ENCODE measurements at regions not wholly inside any gene's neighbourhood (a gene's known extent, or its start where the extent isn't known, plus 50 kb on each side); places are given as distances from the start of the nearest gene placed in this dataset.

DNA sequence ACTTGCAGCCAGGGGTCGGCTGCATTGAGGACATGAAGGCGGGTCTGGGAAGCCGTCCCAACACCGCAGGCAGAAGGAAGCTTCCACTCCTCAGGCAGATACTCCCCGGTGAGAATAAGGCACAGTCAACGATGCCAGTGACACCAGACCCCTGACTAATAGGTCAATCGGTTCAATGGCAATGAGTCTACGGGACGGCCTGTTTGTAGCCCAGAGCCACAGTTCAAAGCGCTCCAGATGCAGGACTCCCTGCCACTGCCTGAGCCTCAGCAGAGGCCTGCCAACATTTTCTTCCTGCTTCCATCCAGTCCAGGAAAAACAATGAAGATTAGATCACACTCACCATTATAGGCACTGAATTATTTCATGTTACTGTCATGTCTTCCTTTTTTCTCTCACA, 84.5 kb upstream of the SIMC1 start:
- H3K36me3 ChIP-seq = no peaks in the 10 kb centered on the region
- WGBS, 2 donors (ENCODE audit: low coverage in 1 of 2) = 51% methylated on average over 10 of the region's 10 CpGs; no CpG with 5 or more reads in 1 of the 2 donors
- peak; percentile 25 for ATAC-seq
- no peaks in the 10 kb centered on the region for H3K9me3 ChIP-seq
- H3K4me3 ChIP-seq = no peak overlapping the region
- no peak overlapping the region for H3K27ac ChIP-seq
- H3K27me3 ChIP-seq = peaks cover 14% of the 10 kb centered on the region
- TF ChIP-seq POLR2AphosphoS5 (IDR thresholded peaks at IDR 0.05) = no peak
- TF ChIP-seq, protein P1, sequence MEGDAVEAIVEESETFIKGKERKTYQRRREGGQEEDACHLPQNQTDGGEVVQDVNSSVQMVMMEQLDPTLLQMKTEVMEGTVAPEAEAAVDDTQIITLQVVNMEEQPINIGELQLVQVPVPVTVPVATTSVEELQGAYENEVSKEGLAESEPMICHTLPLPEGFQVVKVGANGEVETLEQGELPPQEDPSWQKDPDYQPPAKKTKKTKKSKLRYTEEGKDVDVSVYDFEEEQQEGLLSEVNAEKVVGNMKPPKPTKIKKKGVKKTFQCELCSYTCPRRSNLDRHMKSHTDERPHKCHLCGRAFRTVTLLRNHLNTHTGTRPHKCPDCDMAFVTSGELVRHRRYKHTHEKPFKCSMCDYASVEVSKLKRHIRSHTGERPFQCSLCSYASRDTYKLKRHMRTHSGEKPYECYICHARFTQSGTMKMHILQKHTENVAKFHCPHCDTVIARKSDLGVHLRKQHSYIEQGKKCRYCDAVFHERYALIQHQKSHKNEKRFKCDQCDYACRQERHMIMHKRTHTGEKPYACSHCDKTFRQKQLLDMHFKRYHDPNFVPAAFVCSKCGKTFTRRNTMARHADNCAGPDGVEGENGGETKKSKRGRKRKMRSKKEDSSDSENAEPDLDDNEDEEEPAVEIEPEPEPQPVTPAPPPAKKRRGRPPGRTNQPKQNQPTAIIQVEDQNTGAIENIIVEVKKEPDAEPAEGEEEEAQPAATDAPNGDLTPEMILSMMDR (IDR thresholded peaks at IDR 0.05) = no peak
- no peak for TF ChIP-seq POLR2A (IDR thresholded peaks at IDR 0.05)
- peaks cover 0 to 11% (median 0%) of the 10 kb centered on the region in 3 donors for H3K4me1 ChIP-seq

DNA sequence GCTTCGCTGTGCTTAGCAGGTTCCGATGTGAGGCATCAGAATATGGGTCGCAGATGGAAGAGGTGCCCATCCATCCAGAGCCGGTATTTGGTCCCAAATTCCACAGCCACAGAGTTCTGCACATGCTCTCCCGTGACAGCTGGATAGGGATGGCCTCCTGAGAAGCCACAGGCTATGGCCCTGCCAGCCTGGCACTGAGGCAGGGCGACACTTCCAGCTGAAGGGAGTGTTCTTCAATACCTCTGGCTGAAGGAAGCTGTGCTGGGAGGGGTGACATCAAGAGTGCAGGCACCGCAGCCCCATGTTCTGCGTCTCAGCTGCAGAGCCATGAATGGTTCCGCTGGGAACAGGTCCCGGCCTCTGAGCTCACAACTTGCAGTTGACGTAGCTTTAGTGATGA, 83.4 kb upstream of the SIMC1 start:
- WGBS, 2 donors (ENCODE audit: low coverage in 1 of 2) = 86% methylated on average over 4 of the region's 11 CpGs; no CpG with 5 or more reads in 1 of the 2 donors
- no peak for ATAC-seq
- Histone ChIP-seq H3K4me3 (no peak overlapping the region), H3K4me1 (peaks cover 0 to 11% (median 0%) of the 10 kb centered on the region in 3 donors), H3K36me3 (no peaks in the 10 kb centered on the region), H3K9me3 (no peaks in the 10 kb centered on the region), H3K27me3 (peaks cover 14% of the 10 kb centered on the region), H3K27ac (no peak overlapping the region)
- TF ChIP-seq, protein P1 (IDR thresholded peaks at IDR 0.05) = no peak
- TF ChIP-seq EP300 (IDR thresholded peaks at IDR 0.05) (no peak), POLR2AphosphoS5 (IDR thresholded peaks at IDR 0.05) (no peak), POLR2A (IDR thresholded peaks at IDR 0.05) (no peak)

DNA sequence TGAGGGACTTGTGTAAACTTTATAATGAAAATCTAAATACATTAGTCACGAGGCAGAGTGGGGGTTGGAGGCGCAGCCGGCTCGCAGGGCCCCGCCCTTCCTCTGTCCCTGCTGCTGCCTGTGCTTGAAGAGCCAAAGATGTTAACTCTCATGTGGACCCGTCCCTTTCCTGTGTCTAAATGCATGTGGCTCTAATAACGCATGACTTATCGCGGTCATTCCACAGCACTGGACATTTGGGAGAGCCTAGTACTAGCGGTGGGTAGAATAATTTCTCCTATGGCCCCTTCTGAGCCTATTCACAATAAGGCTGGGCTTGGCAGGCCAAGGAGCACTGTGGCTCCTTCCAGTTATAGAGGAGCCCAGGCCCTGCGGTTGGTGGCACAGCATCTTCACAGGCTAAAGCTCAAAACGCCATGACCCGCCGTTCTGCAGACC, 82.3 kb upstream of the SIMC1 start:
- Histone ChIP-seq H3K9me3 (peaks cover 0 to 5% (median 0%) of the 10 kb centered on the region in 3 donors), H3K36me3 (no peaks in the 10 kb centered on the region), H3K4me3 (no peak overlapping the region), H3K27ac (no peak overlapping the region), H3K4me1 (peaks cover 0 to 11% (median 0%) of the 10 kb centered on the region in 3 donors), H3K27me3 (peaks cover 20% of the 10 kb centered on the region)
- TF ChIP-seq POLR2A (IDR thresholded peaks at IDR 0.05) (no peak), EP300 (IDR thresholded peaks at IDR 0.05) (no peak), POLR2AphosphoS5 (IDR thresholded peaks at IDR 0.05) (no peak)
- TF ChIP-seq, protein P1 (IDR thresholded peaks at IDR 0.05) = no peak
- ATAC-seq = no peak
- 59 to 72% methylated on average over 10 to 13 of the region's 14 CpGs for WGBS, 2 donors (ENCODE audit: low coverage in 1 of 2)

DNA sequence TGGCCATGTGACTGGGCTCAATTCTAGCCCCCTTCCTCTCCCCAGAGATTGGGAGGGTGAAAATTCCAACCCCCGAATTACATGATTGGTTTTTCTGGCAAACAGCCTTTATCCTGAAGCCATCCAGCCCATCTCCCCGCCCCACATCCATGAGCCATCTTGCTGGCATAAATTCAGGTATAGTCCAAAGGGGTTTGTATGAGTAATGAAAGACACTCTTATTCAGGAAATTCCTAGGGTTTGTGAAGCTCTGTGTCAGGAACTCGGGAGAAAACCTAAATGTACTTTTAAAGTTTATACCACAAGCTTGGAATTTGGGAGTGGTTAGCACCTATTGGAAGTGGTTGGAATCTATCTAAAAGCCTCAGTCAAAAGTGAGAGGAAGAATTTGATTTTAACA, 80.6 kb upstream of the SIMC1 start:
- ATAC-seq = no peak
- Histone ChIP-seq H3K36me3 (no peaks in the 10 kb centered on the region), H3K9me3 (peaks cover 0 to 5% (median 0%) of the 10 kb centered on the region in 3 donors), H3K27me3 (peaks cover 14% of the 10 kb centered on the region), H3K4me3 (no peak overlapping the region), H3K27ac (no peak overlapping the region), H3K4me1 (peaks cover 0 to under 1% (median 0%) of the 10 kb centered on the region in 3 donors)
- TF ChIP-seq POLR2AphosphoS5 (IDR thresholded peaks at IDR 0.05) = no peak
- no peak for TF ChIP-seq POLR2A (IDR thresholded peaks at IDR 0.05)
- TF ChIP-seq EP300 (IDR thresholded peaks at IDR 0.05) = no peak
- TF ChIP-seq, protein P1 (IDR thresholded peaks at IDR 0.05) = no peak
- WGBS, 2 donors (ENCODE audit: low coverage in 1 of 2) = 36 to 38% methylated on average over 1 to 2 of the region's 3 CpGs

DNA sequence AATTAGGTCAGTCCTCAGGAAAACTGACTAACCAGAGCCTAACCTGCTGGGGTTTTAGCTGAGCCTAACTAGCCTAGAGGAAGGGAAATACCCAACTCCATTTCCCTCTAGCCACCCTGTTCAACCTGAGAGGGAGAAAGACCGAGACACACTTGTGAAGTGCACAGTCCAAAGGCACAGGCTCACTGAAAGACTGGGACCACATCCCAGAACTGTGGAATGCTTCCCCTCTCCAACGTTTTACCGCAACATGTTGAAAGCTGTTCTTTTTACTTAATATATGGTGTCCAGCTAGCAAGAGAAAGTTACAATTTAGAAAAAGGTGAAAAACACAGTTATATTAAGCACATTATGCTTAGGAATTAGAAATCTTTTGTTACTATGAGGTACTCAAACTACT, 76.8 kb upstream of the SIMC1 start:
- Histone ChIP-seq H3K36me3 (no peaks in the 10 kb centered on the region), H3K9me3 (peaks cover 0 to 5% (median 0%) of the 10 kb centered on the region in 3 donors), H3K27ac (no peak overlapping the region), H3K27me3 (peaks cover 22% of the 10 kb centered on the region), H3K4me1 (no peaks in the 10 kb centered on the region), H3K4me3 (no peak overlapping the region)
- WGBS, 2 donors (ENCODE audit: low coverage in 1 of 2) = 40 to 49% methylated on average over 3 of the region's 3 CpGs
- TF ChIP-seq EP300 (IDR thresholded peaks at IDR 0.05) (no peak), POLR2AphosphoS5 (IDR thresholded peaks at IDR 0.05) (no peak), POLR2A (IDR thresholded peaks at IDR 0.05) (no peak)
- TF ChIP-seq, protein P1 (IDR thresholded peaks at IDR 0.05) = no peak
- ATAC-seq = no peak

All from gastroesophageal sphincter (tissue), 4 donors.